Heart right ventricle (tissue), 16 donors: ENCODE measurements at regions not wholly inside any gene's neighbourhood (a gene's known extent, or its start where the extent isn't known, plus 50 kb on each side); places are given as distances from the start of the nearest gene placed in this dataset.
A peak's percentile ranks its signal among the peaks of the same experiment; 100 is the strongest.

Experiments
- ATAC-seq, 8 donors: fragments of 200-7000 bp; cut with Tn5 transposase; one replicate each; pipeline ENCODE4 v1.9.1; 2020; ENCODE audit warnings: mild to moderate bottlenecking in 8 of 8, moderate library complexity in 8 of 8, moderate number of reproducible peaks in 1 of 8
- DNase-seq, 2 donors: peaks; one replicate each; pipeline ENCODE4 v3.0.0-alpha.2; 2020
- H3K27ac ChIP-seq, 10 donors: fragments of 200-600 bp; sonication (generic) in 2 of 10; one replicate each; pipeline versions ENCODE4 v1.5.0 to v1.8.0; 2020 to 2022; ENCODE audit warnings: mild to moderate bottlenecking in 3 of 10
- H3K27me3 ChIP-seq, 7 donors: fragments of 200-600 bp; one replicate each; pipeline ENCODE4 v1.8.0; 2021 to 2022; ENCODE audit warnings: mild to moderate bottlenecking in 2 of 7
- H3K36me3 ChIP-seq, 9 donors: fragments of 200-600 bp; sonication (generic) in 1 of 9; one replicate each; pipeline versions ENCODE4 v1.5.0 to v1.8.0; 2020 to 2022; ENCODE audit warnings: mild to moderate bottlenecking in 2 of 9
- H3K4me1 ChIP-seq, 9 donors: fragments of 200-600 bp; sonication (generic) in 1 of 9; one replicate each; pipeline versions ENCODE4 v1.5.0 to v1.8.0; 2020 to 2022; ENCODE audit warnings: mild to moderate bottlenecking in 4 of 9
- H3K4me3 ChIP-seq, 10 donors: fragments of 200-600 bp; sonication (generic) in 2 of 10; one replicate each; pipeline versions ENCODE4 v1.5.0 to v1.8.0; 2020 to 2022; ENCODE audit warnings: mild to moderate bottlenecking in 7 of 10, moderate library complexity in 2 of 10
- H3K9me3 ChIP-seq, 11 donors: fragments of 200-600 bp in 10 of 11; sonication (generic) in 2 of 11; one replicate each; pipeline versions ENCODE4 v1.5.0 to v1.8.0; 2013 to 2022; ENCODE audit warnings: mild to moderate bottlenecking in 2 of 11, control low read depth in 1 of 11, moderate library complexity in 1 of 11
- CTCF ChIP-seq, 9 donors: fragments of 200-600 bp; sonication (generic) in 2 of 9; IDR thresholded peaks; one replicate each; pipeline versions ENCODE4 v1.5.0 to v1.8.0; 2021 to 2022; ENCODE audit warnings: antibody characterized with exemption in 9 of 9, mild to moderate bottlenecking in 5 of 9, moderate library complexity in 1 of 9
- WGBS, 2 donors: extraction: QIAGEN DNeasy Blood & Tissue Kit; methylation state at CpG; one replicate each; pipeline ENCODE4 v1.1.7; 2013; ENCODE audit warnings: inconsistent platforms in 1 of 2; 5-methylcytosine and 5-hydroxymethylcytosine counted together
- intact Hi-C, 10 donors: fragments of 100-400 bp; cut with DNase I; formaldehyde crosslinking; loops; one replicate each; pipeline versions ENCODE4 v1.11.1 to v1.14.2; 2022
- donor health status: Arrhythmogenic right ventricular cardiomyopathy.
- donor health status: ischemic (EF 13 %, LVEDD 7.1; RV severe dilation, severe dysfunction).
- donor health status: healthy with polysubstance abuse.
- donor health status: DM: no; HTN: yes; CAD: no.
- donor health status: DM: no; HTN: no; CAD: no.
- donor health status: ischemic (EF 25% LVEDD 6.9; RV normal size, moderate dysfunction).
- donor health status: ischemic (EF 25% LVEDD 5.7; RV mildly dilated, moderate dysfunction).
- donor health status: healthy.
- donor health status: DM: yes; HTN: yes; CAD: no.
- donor health status: Ischemic cardiomyopathy.
- donor health status: ischemic (EF 35%, LVEDD 5.7; RV mildly dilated, moderate dysfunction).
- donor health status: nonischemic (EF 11% LVEDD 7.7; RV severe dilation, severe dysfunction).
- donor health status: DM: yes; HTN: yes; CAD: no.
- donor health status: PGD.
- donor health status: ischemic (EF 29% LVEDD 5.4; RV normal size, mild dysfunction).
- donor health status: nonischemic (EF 23%, LVEDD 6.1; RV moderate dilation, normal function).

GRCh38 chr13:73261739-73262216 is 203.0 kb downstream of the KLF5 start:
- DNase-seq, result no peak
- ATAC-seq, result no peak
- intact Hi-C loops, result no loop called here
- H3K4me1 ChIP-seq, result peaks cover 0 to 2% (median 0%) of the 10 kb centered on the region in 9 donors
- H3K4me3 ChIP-seq, result no peak overlapping the region
- no peak for TF ChIP-seq CTCF (IDR thresholded peaks at IDR 0.05)
- H3K9me3 ChIP-seq, result no peaks in the 10 kb centered on the region
- H3K36me3 ChIP-seq, result no peaks in the 10 kb centered on the region
- 43 to 49% methylated on average over 4 of the region's 4 CpGs for WGBS, 2 donors
- H3K27me3 ChIP-seq, result no peaks in the 10 kb centered on the region
- H3K27ac ChIP-seq, result no peak overlapping the region

DNA sequence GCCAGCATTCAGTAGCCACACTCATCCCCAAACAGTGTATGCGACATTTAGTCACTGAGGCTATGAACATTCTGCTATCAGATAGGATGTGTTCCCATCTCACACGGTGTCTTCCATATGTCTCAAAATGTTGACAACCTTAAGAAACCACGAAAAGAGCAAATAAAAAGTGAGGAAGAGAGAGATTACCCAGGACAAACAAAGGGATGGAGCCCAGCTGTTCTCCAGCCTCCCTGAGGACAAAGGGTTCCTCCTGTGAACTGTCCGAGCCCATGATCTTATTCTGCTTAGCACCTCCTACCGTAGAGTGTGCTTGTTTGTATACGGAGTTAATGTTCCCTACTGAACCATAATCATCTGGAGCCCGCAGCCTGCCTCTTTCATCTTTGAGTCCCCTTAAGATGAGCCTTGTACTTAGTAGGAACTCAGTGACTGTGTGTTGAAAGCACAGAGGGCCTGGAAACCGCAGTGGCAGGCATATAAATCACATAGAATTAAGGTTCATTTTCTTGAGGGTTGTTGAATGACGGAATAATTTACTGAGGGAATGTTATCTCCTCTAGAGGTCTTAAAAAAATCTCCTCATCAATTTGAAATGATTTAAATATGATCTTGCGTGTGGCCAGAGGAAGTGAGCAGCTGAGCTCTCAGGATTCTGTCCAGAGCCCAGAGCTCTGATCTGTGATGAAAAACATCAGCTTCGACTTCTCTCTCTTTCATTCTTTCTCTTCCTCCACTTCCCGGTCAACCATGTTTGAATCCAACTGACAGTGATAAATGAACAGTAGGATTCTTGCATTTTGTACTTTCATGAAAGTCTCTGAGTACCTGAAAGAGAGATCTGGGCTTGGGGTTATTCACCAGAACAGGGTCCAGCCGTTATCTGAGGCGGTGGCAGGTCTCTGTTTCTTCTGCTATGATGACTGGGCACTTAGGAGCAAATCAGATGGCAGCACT is 200.5 kb downstream of the KLF5 start:
- peak in 5 of 8 donors; percentile 46 to 70 (median 53) for ATAC-seq
- Histone ChIP-seq H3K4me1 (peaks cover 0 to 5% (median 0%) of the 10 kb centered on the region in 9 donors), H3K36me3 (no peaks in the 10 kb centered on the region), H3K27me3 (no peaks in the 10 kb centered on the region), H3K27ac (peak overlapping the region in 2 of 10 donors; percentile 22 to 30), H3K9me3 (no peaks in the 10 kb centered on the region), H3K4me3 (no peak overlapping the region)
- intact Hi-C loops, result no loop called here
- TF ChIP-seq CTCF (IDR thresholded peaks at IDR 0.05), result no peak
- DNase-seq, result no peak
- WGBS, 2 donors, result 55 to 69% methylated on average over 14 of the region's 14 CpGs

- ATAC-seq, result peak in 1 of 8 donors; percentile 17
- Histone ChIP-seq H3K4me1 (peaks cover 0 to 5% (median 0%) of the 10 kb centered on the region in 9 donors), H3K9me3 (no peaks in the 10 kb centered on the region), H3K27me3 (no peaks in the 10 kb centered on the region), H3K4me3 (no peak overlapping the region), H3K27ac (peak overlapping the region in 1 of 10 donors; percentile 13), H3K36me3 (no peaks in the 10 kb centered on the region)
- intact Hi-C loops, result no loop called here
- WGBS, 2 donors, result 49 to 65% methylated on average over 4 of the region's 4 CpGs
- no peak for TF ChIP-seq CTCF (IDR thresholded peaks at IDR 0.05)
- DNase-seq, result no peak
These were observed 199.6 kb downstream of the KLF5 start for GRCh38 chr13:73258406-73258805.

DNA sequence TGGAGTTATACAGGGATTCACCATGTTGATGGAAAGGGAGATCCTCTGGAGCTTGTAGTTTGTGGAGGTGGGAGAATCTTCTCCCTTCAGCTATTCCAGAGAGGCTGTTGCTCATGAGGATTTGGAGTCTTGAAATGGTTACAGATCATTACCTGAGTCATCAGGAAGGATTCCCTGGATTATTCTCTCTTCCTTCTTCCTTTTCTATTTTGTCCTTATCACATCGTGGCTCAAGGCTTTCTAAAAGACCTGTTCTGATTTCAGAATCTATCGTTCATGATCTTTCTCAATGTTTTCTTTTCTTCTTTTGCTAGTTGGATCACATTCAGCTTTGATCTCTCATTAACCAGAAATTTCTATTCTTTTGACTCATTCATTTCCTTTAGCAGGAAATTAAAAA is 196.0 kb downstream of the KLF5 start:
- ATAC-seq (no peak), DNase-seq (no peak)
- no peak for TF ChIP-seq CTCF (IDR thresholded peaks at IDR 0.05)
- no peaks in the 10 kb centered on the region for H3K36me3 ChIP-seq
- intact Hi-C loops, result no loop called here
- peaks cover 0 to 5% (median 0%) of the 10 kb centered on the region in 9 donors for H3K4me1 ChIP-seq
- H3K4me3 ChIP-seq, result no peak overlapping the region
- no peak overlapping the region for H3K27ac ChIP-seq
- no peaks in the 10 kb centered on the region for H3K27me3 ChIP-seq
- WGBS, 2 donors, result 54 to 65% methylated on average over 2 of the region's 2 CpGs
- H3K9me3 ChIP-seq, result no peaks in the 10 kb centered on the region
